GM23248 (cell line): ENCODE measurements at regions not wholly inside any gene's neighbourhood (a gene's known extent, or its start where the extent isn't known, plus 50 kb on each side); places are given as distances from the start of the nearest gene placed in this dataset.

Source experiments
- DNase-seq: peaks from one replicate; pipeline ENCODE4 v3.0.0-alpha.2; 2015
- H2AFZ ChIP-seq: fragments of 200-600 bp; sonication (generic); 2 replicates; pipeline ENCODE4 v1.6.1; 2016; ENCODE audit warnings: antibody characterized with exemption
- H3F3A ChIP-seq: fragments of 200-600 bp; sonication (generic); 2 replicates; pipeline ENCODE4 v1.6.1; 2016; ENCODE audit warnings: mild to moderate bottlenecking, antibody characterized with exemption, mixed run types; ENCODE audit not compliant: insufficient read depth
- H3K27ac ChIP-seq: fragments of 200-600 bp; sonication (generic); 2 replicates; pipeline ENCODE4 v1.5.1; 2016; ENCODE audit warnings: mild to moderate bottlenecking
- H3K27me3 ChIP-seq: fragments of 200-600 bp; sonication (generic); replicated peaks from 2 replicates; pipeline ENCODE4 v1.6.1; 2016; ENCODE audit warnings: mild to moderate bottlenecking; ENCODE audit not compliant: insufficient read depth
- H3K36me3 ChIP-seq: fragments of 200-600 bp; sonication (generic); 2 replicates; pipeline ENCODE4 v1.6.1; 2016; ENCODE audit warnings: low read depth, mild to moderate bottlenecking
- H3K4me1 ChIP-seq: fragments of 200-600 bp; sonication (generic); 2 replicates; pipeline ENCODE4 v1.6.1; 2016; ENCODE audit warnings: mild to moderate bottlenecking; ENCODE audit not compliant: insufficient read depth
- H3K4me2 ChIP-seq: fragments of 200-600 bp; sonication (generic); one replicate; pipeline ENCODE4 v1.6.1; 2016; ENCODE audit warnings: mild to moderate bottlenecking; ENCODE audit not compliant: unreplicated experiment
- H3K4me3 ChIP-seq: fragments of 200-600 bp; sonication (generic); 2 replicates; pipeline ENCODE4 v1.5.1; 2016; ENCODE audit warnings: mild to moderate bottlenecking
- H3K79me2 ChIP-seq: fragments of 200-600 bp; sonication (generic); 2 replicates; pipeline ENCODE4 v1.6.1; 2016; ENCODE audit warnings: mild to moderate bottlenecking; ENCODE audit not compliant: insufficient read depth
- H3K9ac ChIP-seq: fragments of 200-600 bp; sonication (generic); 2 replicates; pipeline ENCODE4 v1.6.1; 2016; ENCODE audit warnings: mild to moderate bottlenecking
- H3K9me2 ChIP-seq: fragments of 200-600 bp; sonication (generic); 2 replicates; pipeline ENCODE4 v1.6.1; 2016; ENCODE audit warnings: mixed run types, mild to moderate bottlenecking, moderate library complexity; ENCODE audit not compliant: insufficient read depth
- H3K9me3 ChIP-seq: fragments of 200-600 bp; sonication (generic); one replicate; pipeline ENCODE4 v1.6.1; 2017; ENCODE audit warnings: low read depth
- H4K20me1 ChIP-seq: fragments of 200-600 bp; sonication (generic); 2 replicates; pipeline ENCODE4 v1.6.0; 2016; ENCODE audit not compliant: insufficient read depth
- EZH2 ChIP-seq: fragments of 200-600 bp; sonication (generic); IDR thresholded peaks from 2 replicates; pipeline ENCODE4 v1.6.1; 2018; ENCODE audit warnings: antibody characterized with exemption, mild to moderate bottlenecking; ENCODE audit not compliant: insufficient read depth, poor library complexity, severe bottlenecking
- EZH2phosphoT487 ChIP-seq: fragments of 200-600 bp; sonication (generic); IDR thresholded peaks from 2 replicates; pipeline ENCODE4 v1.6.1; 2018; ENCODE audit warnings: antibody characterized with exemption, moderate library complexity, mild to moderate bottlenecking, low read depth; ENCODE audit not compliant: insufficient read depth
- WGBS, 2 experiments: methylation state at CpG; one replicate each; pipeline ENCODE4 v1.1.6; 2015 to 2017; ENCODE audit warnings: low lambda C conversion rate in 2 of 2, low coverage in 1 of 2; ENCODE audit errors: missing lambda C conversion rate in 2 of 2; 5-methylcytosine and 5-hydroxymethylcytosine counted together
- in situ Hi-C: fragments of 300-500 bp; cut with MboI; formaldehyde crosslinking; loops from 2 replicates; pipeline ENCODE4 v1.15.0; 2020

GRCh38 chr10:131787961-131788360 is 112.8 kb upstream of the PPP2R2D start:
- no peak for TF ChIP-seq EZH2phosphoT487
- no peak for TF ChIP-seq EZH2
- in situ Hi-C loops = no loop called here
- H3K9me3 ChIP-seq = no peaks in the 10 kb centered on the region

DNA sequence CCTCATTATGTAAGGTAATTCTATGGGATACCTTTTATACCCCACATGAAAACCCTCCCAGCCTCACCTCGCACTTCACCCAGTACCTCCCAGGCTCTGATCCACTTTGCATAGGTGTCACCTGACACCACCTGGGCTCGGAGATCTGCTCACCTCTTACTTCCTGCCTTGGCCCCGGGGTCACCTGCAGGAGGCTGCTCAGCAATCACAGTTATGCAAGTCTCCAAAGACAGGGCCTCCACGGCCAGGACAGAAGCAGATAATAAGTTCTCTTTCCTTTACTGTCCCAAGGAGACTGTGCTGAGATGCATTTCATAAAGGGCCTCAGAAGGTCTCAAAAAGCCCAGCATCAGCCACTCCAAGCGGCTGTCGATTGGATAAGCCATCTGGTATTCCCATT is 112.4 kb upstream of the PPP2R2D start:
- 26% methylated on average over 6 of the region's 6 CpGs for WGBS, 2 experiments

More at GRCh38 chr10:131787961-131788360, 112.8 kb upstream of the PPP2R2D start:
- WGBS, 2 experiments = 63 to 70% methylated on average over 4 of the region's 4 CpGs
- H3K4me2 ChIP-seq = no peak overlapping the region
- H4K20me1 ChIP-seq = no peaks in the 10 kb centered on the region
- no peak overlapping the region for H3K9ac ChIP-seq
- no peaks in the 10 kb centered on the region for H3K36me3 ChIP-seq
- H3F3A ChIP-seq = no peaks in the 10 kb centered on the region
- no peaks in the 10 kb centered on the region for H3K27me3 ChIP-seq
- no peak for DNase-seq
- no peak overlapping the region for H3K4me3 ChIP-seq
- H3K79me2 ChIP-seq = no peaks in the 10 kb centered on the region
- no peak overlapping the region for H2AFZ ChIP-seq
- H3K4me1 ChIP-seq = no peaks in the 10 kb centered on the region
- H3K27ac ChIP-seq = no peak overlapping the region
- no peaks in the 10 kb centered on the region for H3K9me2 ChIP-seq

GRCh38 chr10:131789516-131789915 is 111.3 kb upstream of the PPP2R2D start:
- no peak overlapping the region for H3K9ac ChIP-seq
- H3K79me2 ChIP-seq = no peaks in the 10 kb centered on the region
- no peaks in the 10 kb centered on the region for H3K27me3 ChIP-seq
- no peaks in the 10 kb centered on the region for H3F3A ChIP-seq
- no peak for DNase-seq
- no peaks in the 10 kb centered on the region for H3K4me1 ChIP-seq
- in situ Hi-C loops = no loop called here
- no peaks in the 10 kb centered on the region for H4K20me1 ChIP-seq
- 33 to 40% methylated on average over 7 of the region's 7 CpGs for WGBS, 2 experiments
- no peaks in the 10 kb centered on the region for H3K36me3 ChIP-seq
- no peak overlapping the region for H3K27ac ChIP-seq
- H3K4me3 ChIP-seq = no peak overlapping the region
- no peak for TF ChIP-seq EZH2
- TF ChIP-seq EZH2phosphoT487 = no peak
- H3K4me2 ChIP-seq = no peak overlapping the region
- no peaks in the 10 kb centered on the region for H3K9me2 ChIP-seq
- H2AFZ ChIP-seq = no peak overlapping the region
- no peaks in the 10 kb centered on the region for H3K9me3 ChIP-seq

More for the DNA sequence above, 112.4 kb upstream of the PPP2R2D start:
- no peak overlapping the region for H2AFZ ChIP-seq
- no peak overlapping the region for H3K27ac ChIP-seq
- no peaks in the 10 kb centered on the region for H3K4me1 ChIP-seq
- in situ Hi-C loops = no loop called here
- H4K20me1 ChIP-seq = no peaks in the 10 kb centered on the region
- no peak for DNase-seq
- TF ChIP-seq EZH2 (no peak), EZH2phosphoT487 (no peak)
- no peak overlapping the region for H3K4me3 ChIP-seq
- H3K9ac ChIP-seq = no peak overlapping the region
- H3K4me2 ChIP-seq = no peak overlapping the region
- no peaks in the 10 kb centered on the region for H3K36me3 ChIP-seq
- no peaks in the 10 kb centered on the region for H3F3A ChIP-seq
- H3K9me2 ChIP-seq = no peaks in the 10 kb centered on the region
- H3K27me3 ChIP-seq = no peaks in the 10 kb centered on the region
- no peaks in the 10 kb centered on the region for H3K79me2 ChIP-seq
- no peaks in the 10 kb centered on the region for H3K9me3 ChIP-seq

DNA sequence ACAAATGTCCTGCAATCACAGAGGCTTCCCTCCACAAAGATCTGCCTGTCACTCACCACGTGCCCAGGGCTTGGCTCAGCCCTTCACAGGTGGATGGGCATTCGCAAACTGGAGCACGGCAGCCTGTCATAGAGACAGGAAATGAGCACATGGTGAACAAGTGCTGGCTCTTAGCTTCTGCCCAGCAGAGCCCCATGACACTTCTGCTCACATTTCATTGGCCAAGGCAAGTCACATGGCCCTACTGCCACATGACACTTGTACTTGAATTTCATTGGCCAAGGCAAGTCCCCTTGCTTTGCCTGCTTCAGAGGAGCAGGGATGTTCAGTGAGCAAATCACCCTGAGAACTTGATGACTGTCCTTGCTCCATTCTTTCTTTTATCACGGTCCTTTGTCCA is 110.8 kb upstream of the PPP2R2D start:
- Histone ChIP-seq H3K4me1 (no peaks in the 10 kb centered on the region), H3K79me2 (no peaks in the 10 kb centered on the region), H4K20me1 (no peaks in the 10 kb centered on the region), H3K9me3 (no peaks in the 10 kb centered on the region), H3K27ac (no peak overlapping the region), H3K36me3 (no peaks in the 10 kb centered on the region), H3K4me2 (no peak overlapping the region), H2AFZ (no peak overlapping the region), H3K9me2 (no peaks in the 10 kb centered on the region), H3K4me3 (no peak overlapping the region), H3F3A (no peaks in the 10 kb centered on the region), H3K9ac (no peak overlapping the region), H3K27me3 (no peaks in the 10 kb centered on the region)
- 56 to 74% methylated on average over 4 of the region's 4 CpGs for WGBS, 2 experiments
- no peak for DNase-seq
- in situ Hi-C loops = no loop called here
- TF ChIP-seq EZH2 (no peak), EZH2phosphoT487 (no peak)
